ENCODE measurements at regions not wholly inside any gene's neighbourhood (a gene's known extent, or its start where the extent isn't known, plus 50 kb on each side); places are given as distances from the start of the nearest gene placed in this dataset.
"Not testable (repeated sequence)": the region's sequence is repeated elsewhere in the genome, so short reads cannot be mapped to it uniquely, and the experiment has no call there.

GRCh38 chr9:71632776-71633175 is 135.5 kb downstream of the CEMIP2 start:
- no peak for DNase-seq

- DNase-seq: no peak
Observed at GRCh38 chr9:71630377-71630995, 137.8 kb downstream of the CEMIP2 start.

- no peak for DNase-seq
Observed at GRCh38 chr9:71629578-71630215, 138.6 kb downstream of the CEMIP2 start.

- DNase-seq: no peak
Observed at GRCh38 chr9:71628247-71628646, 140.1 kb downstream of the CEMIP2 start.

- DNase-seq: no peak
Observed at GRCh38 chr9:71627537-71627936, 140.8 kb downstream of the CEMIP2 start.

- no peak for DNase-seq
Observed at GRCh38 chr9:71626395-71626794, 141.9 kb downstream of the CEMIP2 start.

- no peak for DNase-seq
Observed at GRCh38 chr9:71624728-71625127, 143.6 kb downstream of the CEMIP2 start.

- no peak for DNase-seq
Observed at GRCh38 chr9:71620746-71621145, 147.6 kb downstream of the CEMIP2 start.

- no peak for DNase-seq
Observed at GRCh38 chr9:71620331-71620730, 148.0 kb downstream of the CEMIP2 start.

- no peak for DNase-seq
Observed at GRCh38 chr9:71619926-71620325, 148.4 kb downstream of the CEMIP2 start.

- DNase-seq: no peak
Observed at GRCh38 chr9:71614409-71615010, 153.8 kb downstream of the CEMIP2 start.

GRCh38 chr9:71612889-71613288 is 155.4 kb downstream of the CEMIP2 start:
- no peak for DNase-seq

GRCh38 chr9:71609448-71609830 is 158.9 kb downstream of the CEMIP2 start:
- DNase-seq: no peak

- DNase-seq: no peak
Observed at GRCh38 chr9:71608825-71609447, 159.4 kb downstream of the CEMIP2 start.

- no peak for DNase-seq
Observed at GRCh38 chr9:71608021-71608420, 160.3 kb downstream of the CEMIP2 start.

- DNase-seq: no peak
Observed at GRCh38 chr9:71607461-71607881, 160.8 kb downstream of the CEMIP2 start.

- peak; percentile 78 for DNase-seq
Observed at GRCh38 chr9:71604197-71605063, 163.9 kb downstream of the CEMIP2 start.

GRCh38 chr9:71602652-71603051 is 165.7 kb downstream of the CEMIP2 start:
- no peak for DNase-seq

- DNase-seq: not testable (repeated sequence)
Observed at GRCh38 chr9:71595762-71596161, 172.6 kb downstream of the CEMIP2 start.

GRCh38 chr9:71594541-71594940 is 173.8 kb downstream of the CEMIP2 start:
- no peak for DNase-seq

- no peak for DNase-seq
Observed at GRCh38 chr9:71592400-71592799, 175.9 kb downstream of the CEMIP2 start.

GRCh38 chr9:71590362-71590761 is 178.0 kb downstream of the CEMIP2 start:
- no peak for DNase-seq

GRCh38 chr9:71589612-71590011 is 178.7 kb downstream of the CEMIP2 start:
- no peak for DNase-seq
